ENCODE measurements at regions not wholly inside any gene's neighbourhood (a gene's known extent, or its start where the extent isn't known, plus 50 kb on each side); places are given as distances from the start of the nearest gene placed in this dataset.

DNA sequence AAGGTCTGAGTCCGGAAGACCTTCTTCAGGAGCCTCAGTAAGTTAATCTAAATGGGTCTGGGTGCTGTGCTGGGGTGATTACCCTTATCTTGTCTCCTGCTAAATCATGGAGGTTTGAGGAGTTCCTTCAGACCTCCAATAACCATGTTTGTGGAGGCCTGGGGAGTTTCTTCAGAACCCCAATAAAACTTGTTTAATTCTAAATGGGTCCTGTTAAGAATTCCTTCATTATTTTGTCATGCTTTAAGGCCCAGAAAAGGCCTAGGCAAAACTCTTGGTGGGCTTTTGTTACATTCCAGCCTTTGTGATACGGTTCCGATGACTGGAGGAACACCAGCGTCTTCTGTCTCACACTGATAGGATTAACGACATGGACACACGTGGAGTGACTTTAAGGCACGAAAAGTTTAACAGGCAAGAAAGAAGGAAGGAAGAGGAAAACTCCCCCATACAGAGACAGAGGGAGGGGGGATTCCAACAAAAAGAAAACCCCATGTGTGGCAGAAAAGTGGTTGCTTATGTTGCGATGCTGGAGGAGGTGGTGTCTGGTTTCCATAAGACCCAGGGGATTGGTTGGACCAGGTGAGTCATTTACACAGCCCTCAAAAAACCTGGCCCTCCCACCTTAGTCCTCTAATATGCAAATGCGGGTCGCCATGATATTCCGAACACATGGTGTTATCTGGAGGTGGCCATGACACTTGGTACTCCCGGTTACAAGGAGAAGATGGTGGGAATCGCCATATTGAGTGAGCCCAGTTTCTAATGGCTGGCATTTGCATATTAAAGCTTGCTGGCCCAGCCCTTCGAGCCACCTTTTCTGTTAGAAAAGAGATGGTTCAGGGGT lies 72.6 kb upstream of the MFGE8 start:
- ChIA-PET POLR2A (no interaction called here), CTCF (no interaction called here)
- no peak for DNase-seq (ENCODE audit: extremely low spot score)
- TF ChIP-seq ZNF384 (IDR thresholded peaks at IDR 0.05) = no peak
- TF ChIP-seq, protein P1, sequence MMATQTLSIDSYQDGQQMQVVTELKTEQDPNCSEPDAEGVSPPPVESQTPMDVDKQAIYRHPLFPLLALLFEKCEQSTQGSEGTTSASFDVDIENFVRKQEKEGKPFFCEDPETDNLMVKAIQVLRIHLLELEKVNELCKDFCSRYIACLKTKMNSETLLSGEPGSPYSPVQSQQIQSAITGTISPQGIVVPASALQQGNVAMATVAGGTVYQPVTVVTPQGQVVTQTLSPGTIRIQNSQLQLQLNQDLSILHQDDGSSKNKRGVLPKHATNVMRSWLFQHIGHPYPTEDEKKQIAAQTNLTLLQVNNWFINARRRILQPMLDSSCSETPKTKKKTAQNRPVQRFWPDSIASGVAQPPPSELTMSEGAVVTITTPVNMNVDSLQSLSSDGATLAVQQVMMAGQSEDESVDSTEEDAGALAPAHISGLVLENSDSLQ (IDR thresholded peaks at IDR 0.05) = no peak
- no peak for TF ChIP-seq ELF4 (IDR thresholded peaks at IDR 0.05)
- no peak for TF ChIP-seq TARDBP (IDR thresholded peaks at IDR 0.05)
- TF ChIP-seq FOXA1 (IDR thresholded peaks at IDR 0.05) = no peak
- TF ChIP-seq FOXM1 (IDR thresholded peaks at IDR 0.05; ENCODE audit: borderline replicate concordance) = no peak
- TF ChIP-seq LEF1 (IDR thresholded peaks at IDR 0.05; ENCODE audit: borderline replicate concordance) = no peak
- TF ChIP-seq FOXK2 (IDR thresholded peaks at IDR 0.05) = no peak
- TF ChIP-seq NFRKB (IDR thresholded peaks at IDR 0.05) = no peak
- no peak for TF ChIP-seq L3MBTL2 (conservative IDR thresholded peaks at IDR 0.05)
- TF ChIP-seq SP1 (IDR thresholded peaks at IDR 0.05) = no peak
- no peak for TF ChIP-seq SUZ12 (IDR thresholded peaks at IDR 0.05)
- no peak for TF ChIP-seq BHLHE40 (IDR thresholded peaks at IDR 0.05; ENCODE audit: borderline replicate concordance)
- TF ChIP-seq CTBP1 (IDR thresholded peaks at IDR 0.05; ENCODE audit: borderline replicate concordance) = no peak
- TF ChIP-seq ARNT (IDR thresholded peaks at IDR 0.05) = no peak
- TF ChIP-seq HDGF (IDR thresholded peaks at IDR 0.05; ENCODE audit: borderline replicate concordance) = no peak

- no peak for DNase-seq (ENCODE audit: extremely low spot score)
- ChIA-PET CTCF (interaction anchor here (1.0 kb wide), 1 partner anchor 82 kb away, joined by 3 read pairs; no protein-coding TSS in a partner anchor), POLR2A (interaction anchor here (0.6 to 0.9 kb wide), 2 partner anchors 76 to 471 kb away, joined by 3 read pairs; no protein-coding TSS in a partner anchor)
- TF ChIP-seq ARNT (IDR thresholded peaks at IDR 0.05) (no peak), CTBP1 (IDR thresholded peaks at IDR 0.05; ENCODE audit: borderline replicate concordance) (no peak), LEF1 (IDR thresholded peaks at IDR 0.05; ENCODE audit: borderline replicate concordance) (no peak), NFRKB (IDR thresholded peaks at IDR 0.05) (no peak), SUZ12 (IDR thresholded peaks at IDR 0.05) (no peak), TARDBP (IDR thresholded peaks at IDR 0.05) (no peak), L3MBTL2 (conservative IDR thresholded peaks at IDR 0.05) (no peak), SP1 (IDR thresholded peaks at IDR 0.05) (no peak), FOXM1 (IDR thresholded peaks at IDR 0.05; ENCODE audit: borderline replicate concordance) (no peak), FOXK2 (IDR thresholded peaks at IDR 0.05) (no peak), FOXA1 (IDR thresholded peaks at IDR 0.05) (no peak), BHLHE40 (IDR thresholded peaks at IDR 0.05; ENCODE audit: borderline replicate concordance) (no peak), ZNF384 (IDR thresholded peaks at IDR 0.05) (no peak), HDGF (IDR thresholded peaks at IDR 0.05; ENCODE audit: borderline replicate concordance) (no peak), ELF4 (IDR thresholded peaks at IDR 0.05) (no peak)
- TF ChIP-seq, protein P1 (IDR thresholded peaks at IDR 0.05) = no peak
Observed at GRCh38 chr15:88986949-88987590, 73.9 kb upstream of the MFGE8 start.

- TF ChIP-seq HDGF (IDR thresholded peaks at IDR 0.05; ENCODE audit: borderline replicate concordance) (no peak), FOXK2 (IDR thresholded peaks at IDR 0.05) (no peak), BHLHE40 (IDR thresholded peaks at IDR 0.05; ENCODE audit: borderline replicate concordance) (no peak), ARNT (IDR thresholded peaks at IDR 0.05) (no peak), LEF1 (IDR thresholded peaks at IDR 0.05; ENCODE audit: borderline replicate concordance) (no peak), SP1 (IDR thresholded peaks at IDR 0.05) (no peak), TARDBP (IDR thresholded peaks at IDR 0.05) (no peak), SUZ12 (IDR thresholded peaks at IDR 0.05) (no peak), FOXM1 (IDR thresholded peaks at IDR 0.05; ENCODE audit: borderline replicate concordance) (no peak), L3MBTL2 (conservative IDR thresholded peaks at IDR 0.05) (no peak), ELF4 (IDR thresholded peaks at IDR 0.05) (no peak), ZNF384 (IDR thresholded peaks at IDR 0.05) (no peak), FOXA1 (IDR thresholded peaks at IDR 0.05) (no peak), NFRKB (IDR thresholded peaks at IDR 0.05) (no peak), CTBP1 (IDR thresholded peaks at IDR 0.05; ENCODE audit: borderline replicate concordance) (no peak)
- TF ChIP-seq, protein P1 (IDR thresholded peaks at IDR 0.05) = no peak
- CTCF ChIA-PET = interaction anchor here (1.0 kb wide), 1 partner anchor 83 kb away, joined by 3 read pairs; no protein-coding TSS in a partner anchor
- DNase-seq (ENCODE audit: extremely low spot score) = no peak
- POLR2A ChIA-PET = no interaction called here
Observed at GRCh38 chr15:88987591-88987933, 74.4 kb upstream of the MFGE8 start.

GRCh38 chr15:88987934-88988671 lies 74.9 kb upstream of the MFGE8 start:
- ChIA-PET CTCF (interaction anchor here (1.4 kb wide), 1 partner anchor 69 kb away, joined by 3 read pairs; no protein-coding TSS in a partner anchor), POLR2A (no interaction called here)

More at GRCh38 chr15:88987934-88988671, 74.9 kb upstream of the MFGE8 start:
- no peak for DNase-seq (ENCODE audit: extremely low spot score)
- TF ChIP-seq HDGF (IDR thresholded peaks at IDR 0.05; ENCODE audit: borderline replicate concordance) = no peak
- no peak for TF ChIP-seq ARNT (IDR thresholded peaks at IDR 0.05)
- TF ChIP-seq ELF4 (IDR thresholded peaks at IDR 0.05) = no peak
- TF ChIP-seq FOXA1 (IDR thresholded peaks at IDR 0.05) = no peak
- TF ChIP-seq, protein P1 (IDR thresholded peaks at IDR 0.05) = no peak
- TF ChIP-seq ZNF384 (IDR thresholded peaks at IDR 0.05) = no peak
- no peak for TF ChIP-seq L3MBTL2 (conservative IDR thresholded peaks at IDR 0.05)
- TF ChIP-seq BHLHE40 (IDR thresholded peaks at IDR 0.05; ENCODE audit: borderline replicate concordance) = no peak
